Suprapubic skin (tissue), 4 donors: ENCODE measurements at regions not wholly inside any gene's neighbourhood (a gene's known extent, or its start where the extent isn't known, plus 50 kb on each side); places are given as distances from the start of the nearest gene placed in this dataset.

Experiments
- EP300 ChIP-seq: sonication (generic); formaldehyde crosslinking; IDR thresholded peaks from one replicate; pipeline ENCODE4 v1.6.1; 2017; ENCODE audit warnings: antibody characterized with exemption
- POLR2AphosphoS5 ChIP-seq, 3 donors: sonication (generic); formaldehyde crosslinking; IDR thresholded peaks; one replicate each; pipeline ENCODE4 v1.6.1; 2017; ENCODE audit warnings: antibody characterized with exemption in 3 of 3
- TF ChIP-seq, protein P1 (sequence below), 2 donors: fragments of 200-600 bp in 1 of 2; fragments of 450-650 bp in 1 of 2; sonication (generic) in 1 of 2; IDR thresholded peaks; one replicate each; pipeline ENCODE4 v1.5.1; 2016 to 2019; ENCODE audit warnings: antibody characterized with exemption in 2 of 2, mild to moderate bottlenecking in 1 of 2, moderate library complexity in 1 of 2

DNA sequence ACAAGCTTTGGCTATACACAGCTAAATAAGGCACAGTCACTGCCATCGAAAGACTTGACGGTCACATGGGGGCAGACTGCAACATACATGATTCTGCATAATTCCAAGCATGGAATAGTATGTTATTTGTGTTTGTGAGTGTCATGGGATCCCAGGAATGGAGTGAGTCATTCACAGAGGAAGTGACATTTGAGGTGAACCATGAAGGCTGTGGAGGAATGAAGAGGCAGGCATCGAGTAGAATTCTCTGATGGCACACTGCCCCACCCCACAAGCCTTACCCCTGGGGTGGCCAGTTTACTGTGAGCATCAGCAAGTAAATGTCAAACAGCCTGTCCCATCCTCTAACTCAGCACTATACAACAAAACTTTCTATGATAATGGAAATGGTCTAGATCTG lies 619.7 kb downstream of the MID1IP1 start:
- TF ChIP-seq, protein P1, sequence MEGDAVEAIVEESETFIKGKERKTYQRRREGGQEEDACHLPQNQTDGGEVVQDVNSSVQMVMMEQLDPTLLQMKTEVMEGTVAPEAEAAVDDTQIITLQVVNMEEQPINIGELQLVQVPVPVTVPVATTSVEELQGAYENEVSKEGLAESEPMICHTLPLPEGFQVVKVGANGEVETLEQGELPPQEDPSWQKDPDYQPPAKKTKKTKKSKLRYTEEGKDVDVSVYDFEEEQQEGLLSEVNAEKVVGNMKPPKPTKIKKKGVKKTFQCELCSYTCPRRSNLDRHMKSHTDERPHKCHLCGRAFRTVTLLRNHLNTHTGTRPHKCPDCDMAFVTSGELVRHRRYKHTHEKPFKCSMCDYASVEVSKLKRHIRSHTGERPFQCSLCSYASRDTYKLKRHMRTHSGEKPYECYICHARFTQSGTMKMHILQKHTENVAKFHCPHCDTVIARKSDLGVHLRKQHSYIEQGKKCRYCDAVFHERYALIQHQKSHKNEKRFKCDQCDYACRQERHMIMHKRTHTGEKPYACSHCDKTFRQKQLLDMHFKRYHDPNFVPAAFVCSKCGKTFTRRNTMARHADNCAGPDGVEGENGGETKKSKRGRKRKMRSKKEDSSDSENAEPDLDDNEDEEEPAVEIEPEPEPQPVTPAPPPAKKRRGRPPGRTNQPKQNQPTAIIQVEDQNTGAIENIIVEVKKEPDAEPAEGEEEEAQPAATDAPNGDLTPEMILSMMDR (IDR thresholded peaks at IDR 0.05): no peak
- TF ChIP-seq POLR2AphosphoS5 (IDR thresholded peaks at IDR 0.05) (no peak), EP300 (no peak)
